ENCODE measurements at regions not wholly inside any gene's neighbourhood (a gene's known extent, or its start where the extent isn't known, plus 50 kb on each side); places are given as distances from the start of the nearest gene placed in this dataset.

GRCh38 chr7:125668321-125668993 lies 738.8 kb upstream of the POT1 start:
- no peak for DNase-seq (ENCODE audit: low spot score)

GRCh38 chr7:125664625-125665024 lies 735.0 kb upstream of the POT1 start:
- DNase-seq (ENCODE audit: low spot score), result no peak

GRCh38 chr7:125663961-125664360 lies 734.3 kb upstream of the POT1 start:
- no peak for DNase-seq (ENCODE audit: low spot score)

- no peak for DNase-seq (ENCODE audit: low spot score)
Observed at GRCh38 chr7:125661677-125662076, 732.1 kb upstream of the POT1 start.

GRCh38 chr7:125661006-125661405 lies 731.4 kb upstream of the POT1 start:
- peak; percentile 10 for DNase-seq (ENCODE audit: low spot score)

- DNase-seq (ENCODE audit: low spot score), result no peak
Observed at GRCh38 chr7:125654076-125654475, 724.5 kb upstream of the POT1 start.

- DNase-seq (ENCODE audit: low spot score), result no peak
Observed at GRCh38 chr7:125651823-125652528, 722.4 kb upstream of the POT1 start.

- DNase-seq (ENCODE audit: low spot score), result no peak
Observed at GRCh38 chr7:125648543-125648942, 718.9 kb upstream of the POT1 start.

- no peak for DNase-seq (ENCODE audit: low spot score)
Observed at GRCh38 chr7:125645770-125646169, 716.1 kb upstream of the POT1 start.

- DNase-seq (ENCODE audit: low spot score), result no peak
Observed at GRCh38 chr7:125644109-125644508, 714.5 kb upstream of the POT1 start.

- DNase-seq (ENCODE audit: low spot score), result no peak
Observed at GRCh38 chr7:125643302-125643701, 713.7 kb upstream of the POT1 start.

- no peak for DNase-seq (ENCODE audit: low spot score)
Observed at GRCh38 chr7:125641884-125642283, 712.3 kb upstream of the POT1 start.

GRCh38 chr7:125636320-125636962 lies 706.8 kb upstream of the POT1 start:
- DNase-seq (ENCODE audit: low spot score), result no peak

GRCh38 chr7:125618516-125618915 lies 688.9 kb upstream of the POT1 start:
- no peak for DNase-seq (ENCODE audit: low spot score)

- DNase-seq (ENCODE audit: low spot score), result no peak
Observed at GRCh38 chr7:125611582-125611981, 682.0 kb upstream of the POT1 start.

- no peak for DNase-seq (ENCODE audit: low spot score)
Observed at GRCh38 chr7:125606671-125607070, 677.0 kb upstream of the POT1 start.

GRCh38 chr7:125605241-125605640 lies 675.6 kb upstream of the POT1 start:
- DNase-seq (ENCODE audit: low spot score), result peak; percentile 20

GRCh38 chr7:125602441-125602840 lies 672.8 kb upstream of the POT1 start:
- DNase-seq (ENCODE audit: low spot score), result no peak

- DNase-seq (ENCODE audit: low spot score), result peak; percentile 4
Observed at GRCh38 chr7:125599387-125599786, 669.8 kb upstream of the POT1 start.

GRCh38 chr7:125592331-125592730 lies 662.7 kb upstream of the POT1 start:
- DNase-seq (ENCODE audit: low spot score), result no peak

- no peak for DNase-seq (ENCODE audit: low spot score)
Observed at GRCh38 chr7:125573126-125573525, 643.5 kb upstream of the POT1 start.

- DNase-seq (ENCODE audit: low spot score), result no peak
Observed at GRCh38 chr7:125572414-125572813, 642.8 kb upstream of the POT1 start.

GRCh38 chr7:125568799-125569198 lies 639.2 kb upstream of the POT1 start:
- no peak for DNase-seq (ENCODE audit: low spot score)
